ENCODE measurements at regions not wholly inside any gene's neighbourhood (a gene's known extent, or its start where the extent isn't known, plus 50 kb on each side); places are given as distances from the start of the nearest gene placed in this dataset.

DNA sequence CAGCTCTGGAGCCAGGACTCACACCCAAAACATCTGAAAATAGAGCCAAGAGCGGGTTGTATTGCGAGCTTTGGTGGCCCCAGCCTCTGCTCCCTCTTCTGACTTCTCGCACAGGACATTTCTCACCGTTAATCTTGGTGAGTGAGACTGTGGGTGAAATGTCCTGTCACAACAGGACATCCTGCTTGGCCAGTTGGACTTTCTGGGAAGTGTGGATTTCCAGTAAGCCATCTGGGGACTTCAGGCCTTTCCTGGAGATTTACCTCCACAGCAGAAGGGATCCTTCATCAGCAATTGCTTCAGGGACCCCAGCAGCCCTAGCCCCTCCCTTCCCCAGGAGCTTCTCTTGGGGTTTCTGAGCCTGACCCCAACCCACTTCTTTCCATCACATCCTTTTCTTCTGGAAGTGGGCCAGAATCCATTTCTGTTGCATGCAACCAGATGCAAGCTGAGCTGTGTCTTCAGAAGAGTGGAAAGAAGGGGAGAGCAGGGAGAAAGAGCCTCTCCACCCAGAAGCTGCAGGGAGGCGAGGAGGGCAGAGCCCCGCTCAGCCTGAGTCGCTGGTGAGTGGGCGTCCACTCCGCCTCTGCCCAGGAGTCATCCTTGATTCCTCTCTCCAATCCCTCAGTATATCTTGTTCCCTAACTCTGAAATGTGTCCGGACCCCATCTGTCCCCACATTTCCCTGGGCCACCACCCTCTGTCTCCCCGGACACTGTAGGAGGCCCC, 50.3 kb upstream of the GADD45G start:
- DNase-seq (ENCODE audit: low spot score) (no peak), FAIRE-seq (no peak)

DNA sequence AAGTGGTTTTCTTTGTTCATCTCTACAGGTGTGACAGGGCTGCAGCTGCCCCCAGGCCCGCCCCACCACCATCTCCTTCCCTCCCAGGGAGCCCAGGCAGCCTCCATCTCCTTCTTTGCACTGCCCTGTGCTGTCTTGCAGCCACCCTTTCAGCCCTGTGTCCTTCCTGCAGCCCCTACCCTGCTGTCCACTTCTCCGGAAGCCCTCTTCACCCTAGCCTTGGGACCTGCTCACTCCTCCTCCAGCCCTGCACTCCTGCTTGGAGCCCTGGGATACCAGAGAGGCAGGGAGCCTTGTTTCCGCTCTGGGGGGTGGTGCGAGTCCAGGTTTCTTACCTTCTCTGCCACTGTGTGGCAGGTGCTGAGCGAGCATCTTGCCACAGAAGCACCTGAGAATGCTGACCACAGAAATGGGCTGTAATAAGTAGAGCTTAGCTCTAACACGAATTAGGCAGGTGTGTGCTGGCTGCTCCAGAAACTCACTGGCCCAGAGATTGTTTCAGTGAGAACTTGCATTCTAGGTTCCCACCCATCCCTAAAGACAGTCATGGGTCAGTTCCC, 51.3 kb upstream of the GADD45G start:
- DNase-seq (ENCODE audit: low spot score) (no peak), FAIRE-seq (no peak)

DNA sequence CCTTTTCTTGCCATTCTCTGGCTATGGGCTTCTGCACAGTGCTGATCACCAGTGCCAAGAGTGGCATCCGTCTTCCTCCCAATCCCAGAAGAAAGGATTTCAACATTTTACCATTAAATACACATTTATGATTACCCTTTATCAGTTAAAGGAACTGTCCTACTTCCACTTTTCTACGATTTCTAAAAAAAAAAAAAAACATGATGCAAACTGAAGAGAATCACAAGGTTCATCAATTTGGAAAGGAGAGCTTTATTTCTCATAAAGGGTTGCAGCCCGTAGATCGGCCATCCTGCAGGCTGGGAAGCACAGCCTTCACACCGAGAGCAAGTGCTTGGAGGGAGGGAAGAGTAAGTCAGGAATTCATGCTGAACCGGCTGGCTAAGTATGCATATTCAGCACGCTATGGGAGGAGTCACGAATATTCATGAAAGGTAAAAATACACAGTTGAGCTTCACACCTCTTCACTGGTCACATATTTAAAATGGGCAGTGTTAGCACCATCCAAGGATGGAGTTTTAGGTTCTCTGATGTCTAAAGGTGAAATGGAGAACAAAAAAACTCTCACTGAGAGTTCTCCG, 52.5 kb upstream of the SEMA4D start:
- DNase-seq (ENCODE audit: low spot score) (no peak), FAIRE-seq (no peak)

DNA sequence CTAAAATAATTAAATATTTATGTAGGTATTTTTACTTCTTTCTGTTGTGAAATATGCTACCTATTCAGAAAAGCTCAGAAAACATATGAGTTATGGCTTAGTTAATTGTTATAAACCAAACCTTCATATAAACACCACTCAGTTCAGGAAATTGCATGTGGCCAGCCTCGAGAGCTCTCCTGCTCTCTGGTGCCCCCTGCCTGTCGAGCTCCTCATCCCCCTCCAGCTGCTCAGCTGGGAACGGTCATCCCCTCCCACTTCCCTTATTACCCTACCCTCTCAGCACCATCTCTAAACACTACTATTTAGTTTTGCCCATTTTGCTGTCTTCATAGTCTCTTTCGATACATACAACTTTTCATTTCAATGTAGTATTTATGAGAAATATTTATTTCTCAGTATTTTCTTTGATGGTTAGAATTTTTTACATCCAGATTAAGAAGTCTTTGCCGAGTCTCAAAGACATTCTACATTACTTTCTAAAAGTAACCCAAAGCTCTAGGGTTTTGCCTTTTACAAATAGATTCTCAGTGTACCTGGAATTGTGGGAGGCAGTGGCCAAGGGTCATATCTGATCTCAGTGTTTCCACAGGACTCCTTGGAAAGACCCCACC, 51.2 kb upstream of the SEMA4D start:
- DNase-seq (ENCODE audit: low spot score) = peak; percentile 50

DNA sequence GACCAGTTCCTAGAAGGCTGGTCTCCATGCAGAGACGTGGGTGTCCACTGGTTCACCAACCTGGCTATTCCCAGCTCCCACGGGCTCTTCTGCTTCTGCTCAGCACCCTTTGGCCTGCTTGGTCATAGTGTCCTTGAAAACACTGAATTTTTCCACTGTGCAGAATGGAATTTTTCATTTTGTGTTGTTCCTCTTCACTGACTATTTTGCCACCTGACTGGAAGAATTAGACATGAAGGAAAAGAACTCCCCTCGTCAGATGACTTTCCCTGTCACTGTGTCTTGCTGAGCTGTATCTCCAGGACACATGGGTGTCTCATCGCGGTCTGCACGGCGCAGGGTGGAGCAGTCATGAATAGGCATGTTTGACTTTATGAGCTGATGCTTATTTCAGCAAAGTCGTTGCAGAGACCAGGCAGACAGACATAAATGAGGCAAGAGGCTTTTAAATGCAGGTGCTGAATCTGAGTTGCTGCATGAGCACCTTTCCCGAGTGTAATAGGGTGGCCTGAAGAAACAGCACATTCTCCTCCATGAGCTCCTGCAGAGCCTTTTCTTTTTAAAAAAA, 50.2 kb upstream of the SEMA4D start:
- no peak for DNase-seq (ENCODE audit: low spot score)
- FAIRE-seq = no peak

More for the DNA sequence above, 51.2 kb upstream of the SEMA4D start:
- FAIRE-seq = peak; percentile 84

Data from RCC 7860 (cell line).